Stimulated activated CD8-positive, alpha-beta memory T cell treated with anti-CD3 and anti-CD28 coated beads, Interleukin-2, amount 100 ng/mL, for 1 hour (primary cell): ENCODE measurements at regions not wholly inside any gene's neighbourhood (a gene's known extent, or its start where the extent isn't known, plus 50 kb on each side); places are given as distances from the start of the nearest gene placed in this dataset.
"Not testable (repeated sequence)": the region's sequence is repeated elsewhere in the genome, so short reads cannot be mapped to it uniquely, and the experiment has no call there.

Experiments used
- DNase-seq, 2 donors: peaks; one replicate each; pipeline ENCODE4 v3.0.0-alpha.2; 2020; ENCODE audit warnings: low read depth in 2 of 2

DNA sequence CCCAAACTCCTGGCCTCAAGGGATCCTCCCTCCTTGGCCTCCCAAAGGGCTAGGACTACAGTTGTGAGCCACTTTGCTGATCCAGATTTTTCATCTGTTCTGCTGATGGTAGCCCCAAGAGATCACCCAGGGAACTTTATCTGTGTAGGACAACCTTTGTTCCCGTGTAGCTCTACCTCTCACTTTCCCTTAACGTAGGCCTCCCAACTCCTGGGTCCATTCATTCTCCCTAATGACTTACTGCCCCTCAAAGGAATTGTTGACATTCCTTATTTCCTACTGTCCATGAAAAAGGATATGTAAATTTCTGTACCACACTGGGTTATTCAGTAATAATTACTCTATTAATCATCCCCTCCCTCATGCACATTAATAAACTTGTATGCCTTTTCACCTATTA lies 51.0 kb upstream of the PHF24 start:
- DNase-seq, result no peak

GRCh38 chr9:34899535-34900158 lies 58.4 kb upstream of the PHF24 start:
- DNase-seq, result peak; percentile 54 to 55

- no peak for DNase-seq
Observed at GRCh38 chr9:34898846-34899245, 59.2 kb upstream of the PHF24 start.

DNA sequence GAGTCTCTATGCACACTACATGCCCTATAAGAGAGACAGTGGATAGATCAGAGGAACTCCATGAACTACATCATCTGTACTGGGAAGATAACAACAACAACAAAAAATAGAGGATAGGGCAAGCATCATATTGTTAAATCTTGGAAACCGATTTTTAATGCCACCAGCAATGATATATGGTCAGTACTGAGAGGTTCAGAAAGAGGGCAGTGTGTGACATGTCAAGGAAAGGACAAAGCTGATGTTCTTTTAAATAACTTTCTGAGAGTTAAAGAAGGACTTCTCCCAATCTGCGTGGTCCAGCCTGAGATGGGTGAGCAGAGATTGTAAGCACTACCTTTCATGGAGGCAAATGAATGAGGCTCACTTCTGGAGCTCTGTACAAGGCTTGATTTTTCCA lies 62.0 kb upstream of the PHF24 start:
- no peak for DNase-seq

- no peak for DNase-seq
Observed at GRCh38 chr9:34892886-34893285, 65.2 kb upstream of the PHF24 start.

- no peak for DNase-seq
Observed at GRCh38 chr9:34891386-34891785, 66.7 kb upstream of the PHF24 start.

- no peak for DNase-seq
Observed at GRCh38 chr9:34887841-34888240, 70.2 kb upstream of the PHF24 start.

DNA sequence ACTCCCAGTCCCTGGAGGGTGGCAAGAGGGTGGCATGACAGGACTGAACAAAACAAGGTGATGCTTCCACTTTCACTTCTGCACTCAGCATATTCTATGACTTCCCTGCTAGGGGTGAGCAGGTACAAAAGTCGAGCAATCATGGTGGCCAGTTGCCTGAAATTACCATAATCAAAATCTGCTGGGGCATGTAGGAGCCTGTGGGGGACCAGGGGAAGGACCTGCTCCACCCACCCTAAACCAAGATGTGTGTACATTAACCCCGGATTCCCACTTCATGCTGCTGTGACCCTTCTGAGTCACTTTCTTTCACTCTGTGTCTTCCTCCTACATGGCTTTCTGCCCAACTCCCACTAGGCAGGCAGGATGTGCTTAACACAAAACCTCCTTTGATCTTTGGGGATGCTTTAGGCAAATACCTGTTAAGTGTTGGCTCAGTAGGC lies 73.3 kb upstream of the PHF24 start:
- no peak for DNase-seq

DNA sequence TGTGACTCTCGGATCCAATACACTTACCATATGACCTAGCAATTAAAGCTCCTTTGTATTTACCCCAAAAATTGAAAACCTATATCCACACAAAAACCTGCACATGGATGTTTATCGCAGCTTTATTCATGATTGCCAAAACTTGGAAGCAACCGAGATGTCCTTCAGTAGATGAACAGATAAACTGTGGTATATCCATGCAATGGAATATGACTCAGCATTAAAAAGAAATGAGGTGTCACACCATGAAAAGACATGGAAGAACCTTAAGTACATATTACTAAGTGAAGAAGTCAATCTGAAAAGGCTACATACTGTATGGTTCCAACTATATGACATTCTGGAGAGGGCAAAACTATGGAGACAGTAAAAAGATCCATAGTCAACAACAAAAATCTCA lies 82.0 kb upstream of the PHF24 start:
- DNase-seq, result no peak

DNA sequence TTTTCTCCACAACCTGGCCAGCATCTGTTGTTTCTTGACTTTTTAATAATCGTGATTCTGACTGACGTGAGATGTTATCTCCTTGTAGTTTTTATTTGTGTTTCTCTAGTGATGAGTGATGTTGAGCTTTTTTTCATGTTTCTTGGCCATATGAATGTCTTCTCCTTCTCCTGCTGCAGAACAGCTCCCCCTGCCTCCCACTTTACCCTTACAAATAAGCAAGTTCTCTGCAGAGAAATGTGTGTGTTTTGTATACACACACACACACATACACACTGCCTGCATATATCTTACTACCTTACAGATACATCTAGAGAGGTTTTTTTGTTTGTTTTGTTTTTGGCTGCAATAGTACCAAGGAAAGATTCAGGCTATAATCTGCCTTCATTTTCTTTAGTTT lies 88.7 kb upstream of the PHF24 start:
- DNase-seq, result no peak

DNA sequence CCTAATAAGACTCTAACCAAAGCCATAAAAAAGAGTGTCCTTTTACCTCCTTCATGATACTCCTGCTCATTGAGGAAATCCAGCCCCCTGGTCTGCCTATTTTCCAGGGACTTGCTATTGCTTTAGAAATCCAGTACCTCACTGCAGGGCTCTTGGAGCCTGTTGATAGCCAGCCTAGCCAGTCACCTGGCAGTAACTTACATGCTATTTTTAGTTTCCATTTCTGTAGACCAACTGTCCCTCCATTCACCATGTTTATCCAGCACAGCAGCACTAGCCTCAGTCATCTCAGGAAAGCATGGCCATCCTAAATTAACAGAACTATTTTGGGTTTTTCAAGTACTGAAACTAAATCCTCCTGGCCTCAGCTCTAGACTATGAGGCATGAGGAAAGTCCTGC lies 91.5 kb upstream of the PHF24 start:
- DNase-seq, result no peak

- DNase-seq, result no peak
Observed at GRCh38 chr9:34863426-34863825, 94.7 kb upstream of the PHF24 start.

- DNase-seq, result no peak
Observed at GRCh38 chr9:34862836-34863235, 95.2 kb upstream of the PHF24 start.

GRCh38 chr9:34862043-34862442 lies 96.0 kb upstream of the PHF24 start:
- no peak for DNase-seq

DNA sequence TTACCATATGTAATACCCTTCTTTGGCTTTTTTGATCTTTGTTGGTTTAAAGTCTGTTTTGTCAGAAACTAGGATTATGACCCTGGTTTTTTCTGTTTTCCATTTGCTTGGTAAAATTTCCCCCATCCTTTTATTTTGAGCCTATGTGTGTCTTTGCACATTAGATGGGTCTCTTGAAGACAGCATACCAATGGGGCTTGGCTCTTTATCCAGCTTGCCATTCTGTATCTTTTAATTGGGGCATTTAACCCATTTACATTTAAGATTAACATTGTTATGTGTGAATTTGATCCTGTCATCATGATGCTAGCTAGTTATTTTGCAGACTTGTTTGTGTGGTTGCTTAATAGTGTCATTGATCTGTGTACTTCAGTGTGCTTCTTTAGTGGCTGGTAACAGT lies 103.1 kb upstream of the PHF24 start:
- not testable (repeated sequence) for DNase-seq

GRCh38 chr9:34830068-34830467 lies 120.1 kb upstream of the CCL21 start:
- DNase-seq, result no peak

- DNase-seq, result no peak
Observed at GRCh38 chr9:34826999-34827538, 117.1 kb upstream of the CCL21 start.

DNA sequence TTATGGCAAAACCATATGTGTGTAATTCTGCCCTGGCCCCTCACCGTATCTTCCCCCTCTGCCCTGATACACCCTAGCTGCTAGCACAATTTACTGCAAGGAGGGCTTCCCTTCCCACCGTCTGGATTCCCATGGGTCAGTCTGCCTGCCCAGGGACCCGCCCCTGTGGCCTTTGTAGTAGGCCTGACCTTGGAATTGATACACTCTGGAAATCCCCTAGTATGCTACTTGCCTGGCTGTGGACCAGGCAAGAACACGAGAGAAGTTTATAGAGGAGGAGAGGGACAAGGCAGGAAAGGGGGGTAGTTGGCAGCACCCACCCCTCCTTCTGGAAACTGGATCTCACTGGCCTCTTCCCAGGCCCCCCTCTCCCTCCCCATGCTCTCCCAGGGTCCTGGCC lies 115.8 kb upstream of the CCL21 start:
- DNase-seq, result no peak

GRCh38 chr9:34823778-34824177 lies 113.8 kb upstream of the CCL21 start:
- DNase-seq, result no peak

- no peak for DNase-seq
Observed at GRCh38 chr9:34810187-34810524, 100.2 kb upstream of the CCL21 start.

- DNase-seq, result no peak
Observed at GRCh38 chr9:34809504-34810186, 99.7 kb upstream of the CCL21 start.

DNA sequence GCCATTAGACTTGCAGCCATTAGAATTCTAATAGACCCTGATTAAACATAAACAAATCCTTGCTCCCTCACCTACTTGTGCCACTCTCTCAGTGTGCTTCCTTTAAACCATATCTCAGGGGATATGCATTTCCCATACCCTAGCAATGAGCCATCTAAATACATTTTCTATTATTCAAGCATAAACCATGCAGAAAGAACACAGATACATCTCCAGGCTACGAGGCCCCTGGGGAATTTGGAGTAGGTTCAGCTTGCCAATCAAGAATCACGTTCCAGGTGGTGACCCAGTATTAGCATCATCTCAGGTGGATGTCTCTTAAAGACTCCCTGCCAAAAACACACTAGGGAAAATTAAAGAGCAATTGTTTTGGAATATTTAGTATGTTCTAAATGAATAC lies 93.0 kb upstream of the CCL21 start:
- no peak for DNase-seq

DNA sequence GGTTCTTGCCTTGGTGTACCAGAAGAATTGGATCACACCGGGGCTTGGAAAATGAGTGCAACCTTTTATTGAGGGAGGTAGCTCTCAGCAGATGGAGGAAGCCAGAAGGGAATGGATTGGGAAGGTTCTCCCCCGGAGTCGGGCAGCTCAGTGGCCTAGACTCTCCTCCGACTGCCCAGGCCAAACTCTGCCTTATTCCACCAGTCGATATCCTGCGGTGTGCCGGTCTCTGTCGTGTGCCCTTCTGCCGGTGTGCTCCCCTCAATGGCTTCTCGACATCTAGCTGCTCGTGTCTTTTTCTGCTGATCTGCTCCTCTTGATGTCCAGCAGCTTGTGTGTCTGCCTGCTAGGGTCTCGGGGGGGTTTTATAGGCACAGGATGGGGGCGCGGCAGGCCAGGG lies 87.4 kb upstream of the CCL21 start:
- DNase-seq, result no peak

DNA sequence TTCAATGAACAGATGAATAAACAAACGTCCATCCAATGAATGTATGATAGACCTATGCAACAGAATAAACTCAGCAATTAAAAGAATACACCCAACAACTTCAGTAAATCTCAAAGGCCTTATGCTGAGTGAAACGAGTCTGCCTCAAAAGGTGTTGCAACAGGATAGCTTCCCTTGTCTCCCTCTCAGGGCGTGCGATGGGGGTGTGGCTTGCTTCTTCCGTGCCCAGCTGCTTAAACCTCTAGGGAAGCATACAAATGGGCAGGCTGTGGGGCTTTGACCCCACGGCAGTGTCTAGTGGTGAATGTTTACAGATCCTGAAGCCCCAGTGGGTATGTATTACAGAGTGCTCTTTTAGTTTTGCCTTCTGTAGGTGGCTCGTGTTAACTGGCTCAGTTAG lies 87.0 kb upstream of the CCL21 start:
- no peak for DNase-seq
